Stimulated activated CD8-positive, alpha-beta memory T cell treated with anti-CD3 and anti-CD28 coated beads, Interleukin-12 subunit alpha, Interleukin-12 subunit beta, amount 100 ng/mL, for 1 hour (primary cell): ENCODE measurements at regions not wholly inside any gene's neighbourhood (a gene's known extent, or its start where the extent isn't known, plus 50 kb on each side); places are given as distances from the start of the nearest gene placed in this dataset.

Source experiments
- DNase-seq: peaks from one replicate; pipeline ENCODE4 v3.0.0-alpha.2; 2020; ENCODE audit warnings: low read depth

DNA sequence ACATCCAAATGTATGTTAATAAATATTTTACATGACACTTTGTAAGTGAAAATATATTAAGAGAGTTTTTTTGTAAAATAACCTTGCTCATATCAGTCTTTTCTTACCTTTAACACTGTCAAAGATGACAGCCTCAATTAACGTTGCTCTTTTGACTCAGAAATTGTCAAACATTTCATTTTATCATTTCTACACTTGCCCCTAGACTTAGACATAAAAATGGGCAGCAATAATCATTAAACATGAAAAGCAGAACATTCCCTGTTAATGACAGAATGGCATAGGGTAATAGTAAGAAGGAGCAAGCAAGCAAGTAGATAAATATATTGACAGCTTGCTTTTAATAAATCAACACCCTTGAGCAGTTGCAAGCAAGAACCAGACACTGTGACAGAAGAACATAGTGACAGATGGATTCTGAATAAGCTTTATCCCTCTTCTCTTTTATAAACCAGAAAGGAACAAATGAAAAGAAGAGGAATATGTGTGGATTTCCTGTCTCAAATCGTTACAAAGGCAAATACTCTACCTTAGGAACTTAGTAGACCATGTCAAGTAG is 796.0 kb upstream of the CHD1 start:
- no peak for DNase-seq

DNA sequence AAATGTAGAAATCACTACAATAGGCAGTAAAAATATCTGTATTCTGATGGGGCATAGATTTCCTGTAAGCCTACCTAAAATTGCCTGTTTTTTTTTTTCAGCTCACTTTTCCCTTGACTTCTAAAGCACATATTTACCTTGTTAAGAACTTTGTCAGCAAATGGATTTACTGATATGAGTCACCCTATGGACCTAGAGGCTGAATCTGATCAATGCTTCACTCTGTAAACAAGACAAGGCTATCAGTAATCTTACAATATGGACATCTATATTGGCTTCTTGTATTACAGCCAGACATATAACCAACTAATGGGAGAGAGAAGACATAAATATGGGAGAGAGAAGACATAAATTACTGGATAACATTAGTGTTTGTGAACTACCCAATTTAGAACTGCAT is 792.7 kb upstream of the CHD1 start:
- no peak for DNase-seq

DNA sequence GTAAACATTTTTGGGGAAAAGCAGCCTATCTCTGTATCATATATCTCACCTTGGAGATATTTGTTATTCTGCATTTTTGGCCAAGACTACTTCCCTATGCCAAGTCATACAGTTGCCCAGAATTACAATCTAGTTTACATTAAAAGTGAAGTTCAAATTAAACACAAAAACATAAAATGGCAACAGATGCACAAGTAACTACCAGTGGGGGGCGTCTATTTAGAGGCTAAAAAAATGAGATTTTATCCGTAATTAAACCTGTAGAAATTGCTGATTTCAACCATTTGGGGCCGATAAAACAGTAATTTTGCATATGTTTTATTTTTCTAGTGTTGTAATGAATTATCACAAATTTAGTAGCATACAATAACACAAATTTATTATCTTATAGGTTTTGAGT is 787.1 kb upstream of the CHD1 start:
- no peak for DNase-seq

DNA sequence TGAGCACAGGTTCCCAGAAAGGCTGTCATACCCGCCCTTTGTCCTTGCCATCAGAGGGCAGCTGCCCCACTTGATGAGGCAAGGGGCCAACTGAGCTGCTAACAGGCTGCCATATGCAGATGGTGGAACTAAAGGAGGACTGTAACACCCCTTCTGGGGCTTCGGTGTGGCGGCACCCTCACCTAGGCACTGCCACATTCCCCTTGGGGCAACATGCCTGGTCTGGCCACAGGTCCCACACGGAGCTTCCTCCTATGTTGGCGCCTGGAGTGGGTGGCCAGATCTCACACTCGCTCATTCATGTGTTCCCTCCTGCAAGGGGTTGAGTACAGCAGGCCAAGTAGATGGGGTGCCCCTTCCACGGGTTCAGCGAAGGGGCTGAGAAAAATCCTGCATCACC is 777.4 kb upstream of the CHD1 start:
- DNase-seq = no peak

DNA sequence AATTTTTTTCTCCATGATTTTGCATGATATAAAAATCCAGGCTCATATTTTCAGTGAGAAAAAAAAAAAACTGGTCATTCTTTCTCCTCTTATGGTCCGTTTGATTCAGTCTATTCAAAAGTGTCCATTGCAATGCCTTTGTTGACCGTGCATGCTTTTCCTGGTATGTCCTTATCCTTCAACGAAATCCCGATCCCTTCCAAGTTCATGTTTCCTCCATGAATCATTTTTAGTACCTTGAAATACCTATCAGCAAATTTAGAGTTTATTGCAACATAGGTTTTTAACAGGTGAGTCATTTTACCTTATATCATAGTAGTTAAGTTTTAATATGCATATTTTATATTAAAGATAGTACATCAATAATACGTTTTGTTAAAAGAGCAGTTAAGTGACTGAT is 773.8 kb upstream of the CHD1 start:
- DNase-seq = no peak

DNA sequence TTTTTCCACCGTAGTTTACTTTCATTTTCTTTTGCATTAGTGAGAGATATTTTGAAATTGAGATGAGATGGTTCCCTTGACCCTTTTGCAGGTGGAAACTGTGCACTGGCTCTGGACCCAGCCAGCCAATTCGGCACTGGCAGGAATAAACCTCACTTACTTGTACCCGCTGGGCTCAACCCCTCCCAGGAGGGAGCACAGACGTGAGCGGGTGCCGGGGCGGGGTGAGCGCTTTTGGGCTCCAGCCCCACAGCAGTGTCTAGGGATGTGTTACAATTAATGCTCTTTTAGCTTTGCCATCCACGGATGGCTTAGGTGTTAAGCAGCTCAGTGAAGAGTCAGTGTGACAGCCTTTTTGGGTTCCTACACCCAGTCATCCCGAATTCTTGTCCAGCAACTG is 766.1 kb upstream of the CHD1 start:
- DNase-seq = no peak

DNA sequence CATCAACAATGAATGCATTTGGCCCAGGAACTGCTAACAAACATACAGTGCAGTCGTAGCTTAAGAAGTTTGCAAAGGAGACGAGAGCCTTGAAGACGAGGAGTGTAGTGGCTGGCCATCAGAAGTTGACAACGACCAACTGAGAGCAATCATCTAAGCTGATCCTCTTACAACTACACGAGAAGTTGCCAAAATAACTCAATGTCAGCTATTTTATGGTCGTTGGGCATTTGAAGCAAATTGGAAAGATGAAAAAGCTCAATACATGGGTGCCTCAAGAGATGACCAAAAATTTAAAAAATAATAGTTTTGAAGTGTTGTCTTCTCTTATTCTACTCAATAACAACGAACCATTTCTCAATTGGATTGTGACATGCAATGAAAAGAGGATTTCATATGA is 757.7 kb upstream of the CHD1 start:
- no peak for DNase-seq

DNA sequence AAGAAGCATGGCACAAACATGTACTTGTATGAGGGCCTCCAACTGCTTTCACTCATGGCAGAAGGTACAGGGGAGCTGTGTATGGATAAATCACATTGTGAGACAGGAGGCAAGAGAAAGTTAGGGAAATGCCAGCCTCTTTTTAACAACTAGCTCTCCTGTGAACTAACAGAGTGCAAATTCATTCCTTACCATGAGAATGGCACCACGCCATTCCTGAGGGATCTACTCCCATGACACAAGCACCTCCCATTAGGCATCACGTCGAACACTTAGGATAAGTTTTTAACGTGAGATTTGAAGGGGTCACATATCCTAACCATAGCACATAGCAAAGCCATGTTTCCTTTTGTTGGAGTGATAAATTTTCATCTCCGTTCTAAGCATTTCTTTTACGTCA is 747.2 kb upstream of the CHD1 start:
- no peak for DNase-seq

DNA sequence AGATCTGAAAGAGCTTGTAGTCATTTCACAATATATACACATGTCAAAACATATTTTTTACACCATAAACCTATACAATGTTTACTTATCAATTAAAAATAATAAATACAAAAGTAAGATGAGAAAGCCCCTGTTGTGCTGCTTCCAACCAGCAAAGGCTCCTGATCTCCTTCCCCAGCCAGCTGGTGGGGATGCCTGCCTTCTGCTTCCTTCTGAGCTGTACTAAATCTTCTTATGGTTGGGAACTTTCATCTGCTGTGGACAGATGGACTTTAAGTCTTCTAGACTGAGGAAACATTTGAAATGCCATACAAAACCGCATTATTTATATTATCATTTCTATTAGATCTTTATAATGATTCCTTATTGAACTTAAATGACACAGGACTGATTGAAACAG is 745.3 kb upstream of the CHD1 start:
- no peak for DNase-seq

DNA sequence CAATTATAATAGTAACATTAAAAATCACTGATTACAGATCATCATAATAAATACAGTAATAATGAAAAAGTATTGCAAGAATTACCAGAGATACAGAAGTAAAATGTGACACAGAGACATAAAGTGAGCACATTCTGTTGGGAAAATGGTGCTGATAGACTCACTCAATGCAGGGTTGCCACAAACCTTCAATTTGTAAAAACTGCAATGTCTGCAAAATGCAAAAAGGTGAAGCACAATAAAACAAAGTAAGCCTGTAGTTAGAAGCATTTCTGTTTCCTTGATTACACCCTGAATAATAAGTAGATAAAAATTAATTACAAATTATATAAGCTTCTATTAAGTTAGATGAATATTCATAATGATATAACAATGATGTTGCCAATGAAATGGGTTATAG is 736.2 kb upstream of the CHD1 start:
- no peak for DNase-seq

DNA sequence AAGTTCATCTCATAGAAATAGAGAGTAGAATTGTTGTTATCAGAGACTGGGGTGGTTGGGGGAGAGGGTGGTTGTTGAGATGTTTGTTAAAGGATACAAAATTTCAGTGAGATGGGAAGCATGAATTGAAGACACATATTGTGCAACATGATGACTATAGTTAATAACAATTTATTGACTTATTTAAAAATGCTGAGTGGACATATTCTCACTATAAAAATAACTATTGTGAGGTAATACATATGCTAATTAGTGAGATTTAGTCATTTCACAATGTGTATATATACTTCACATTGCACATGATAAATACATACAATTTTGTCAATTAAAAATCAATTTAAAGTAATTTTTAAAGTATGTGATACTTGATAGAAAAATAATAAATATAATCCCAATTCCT is 722.5 kb upstream of the CHD1 start:
- no peak for DNase-seq

DNA sequence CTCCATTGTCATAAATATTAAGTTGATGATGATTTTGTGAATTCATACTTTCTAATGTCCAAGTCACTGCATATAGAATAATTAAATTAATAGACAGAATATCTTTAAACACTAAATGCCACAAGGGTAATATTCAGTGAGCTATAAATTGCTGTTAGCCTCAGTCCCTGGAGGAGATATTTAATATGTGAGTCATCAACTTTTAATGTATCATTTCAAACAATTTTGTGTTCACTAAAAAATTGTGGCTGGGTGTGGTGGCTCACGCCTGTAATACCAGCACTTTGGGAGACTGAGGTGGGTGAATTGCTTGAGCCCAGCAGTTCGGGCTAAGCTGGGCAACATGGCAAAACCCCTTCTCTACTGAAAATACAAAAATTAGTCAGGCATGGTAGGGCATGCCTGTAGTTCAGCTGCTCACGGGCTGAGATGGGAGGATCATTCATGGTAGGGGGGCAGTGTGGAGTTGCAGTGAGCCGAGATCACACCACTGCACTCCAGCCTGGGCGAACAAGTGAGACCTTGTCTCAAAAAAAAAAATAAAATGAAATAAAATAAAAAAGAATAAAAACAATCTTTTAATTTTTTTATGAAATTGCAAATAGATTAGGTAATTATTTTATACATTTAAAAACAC is 717.3 kb upstream of the CHD1 start:
- DNase-seq = no peak

DNA sequence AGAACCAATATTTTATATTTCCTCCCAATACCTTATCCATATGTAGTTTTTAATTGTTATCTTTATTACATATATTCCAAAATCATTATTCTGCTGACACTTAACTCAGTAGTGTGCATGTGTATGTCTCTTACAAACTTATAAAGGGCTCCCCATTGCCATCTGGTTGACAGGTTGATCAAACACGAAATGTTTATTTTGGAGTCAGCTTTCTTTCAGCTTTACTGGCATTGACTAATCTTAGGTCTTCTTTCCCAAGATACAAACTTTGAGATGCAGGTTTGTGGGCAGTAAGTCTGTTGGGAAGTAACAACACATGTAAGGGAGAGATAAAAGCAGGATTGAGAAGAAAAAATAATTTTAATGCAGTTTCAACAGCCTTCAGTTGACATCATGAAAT is 716.0 kb upstream of the CHD1 start:
- no peak for DNase-seq

DNA sequence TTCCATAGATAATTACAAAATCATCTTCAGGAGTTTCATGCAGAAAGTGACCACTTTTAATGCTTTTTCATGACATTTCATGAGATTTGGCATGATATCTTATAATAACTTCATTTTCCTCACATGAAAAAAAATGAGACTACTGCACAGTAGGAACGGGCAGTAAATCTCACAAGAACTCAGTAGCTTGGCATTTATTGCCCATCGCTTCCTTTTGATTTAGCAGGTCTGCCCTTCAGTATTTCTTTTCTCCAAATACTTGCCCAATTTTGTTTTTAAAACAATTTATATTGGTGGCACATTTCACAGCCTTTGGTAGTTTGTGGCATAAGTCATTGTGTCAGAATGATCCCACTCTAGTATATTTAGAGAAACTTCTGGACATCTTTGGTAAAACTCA is 711.8 kb upstream of the CHD1 start:
- no peak for DNase-seq

DNA sequence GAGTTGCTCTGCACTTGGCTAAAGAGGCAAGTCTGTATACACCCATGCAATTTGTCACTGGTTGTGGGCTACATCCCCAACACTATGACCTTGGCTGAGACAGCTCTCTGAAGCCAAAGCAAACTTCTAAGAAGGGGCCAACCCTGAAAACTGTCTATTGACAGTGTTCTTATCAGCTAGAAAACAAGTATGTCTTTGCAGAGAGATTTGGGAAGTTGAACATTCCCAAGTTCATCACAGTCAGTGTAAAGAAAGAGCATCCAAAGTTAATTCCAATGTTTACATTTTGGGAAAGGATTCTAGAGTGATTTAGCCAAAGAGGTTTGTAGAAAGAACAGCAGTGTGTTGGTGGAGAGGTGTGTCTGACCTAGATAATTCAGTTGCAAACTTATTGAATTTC is 711.1 kb upstream of the CHD1 start:
- DNase-seq = no peak

DNA sequence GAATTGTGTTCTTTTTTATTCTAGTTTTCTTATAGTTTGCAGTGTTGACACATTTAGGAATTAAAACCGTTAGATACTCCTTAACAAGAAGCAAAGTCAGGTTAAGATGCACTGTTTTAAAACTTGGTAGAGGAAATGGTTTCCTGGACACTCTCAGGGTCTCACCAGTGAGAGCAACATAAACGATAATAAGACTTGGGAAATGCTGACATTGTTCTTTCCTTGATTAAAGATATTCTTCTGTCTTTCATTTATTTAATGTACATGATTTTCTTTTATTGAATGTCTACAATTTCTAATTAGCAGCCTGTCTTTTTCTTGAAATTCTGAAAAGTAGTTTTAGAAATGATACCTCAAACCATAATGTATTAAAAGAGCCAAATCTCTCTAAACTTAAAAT is 707.9 kb upstream of the CHD1 start:
- DNase-seq = no peak

DNA sequence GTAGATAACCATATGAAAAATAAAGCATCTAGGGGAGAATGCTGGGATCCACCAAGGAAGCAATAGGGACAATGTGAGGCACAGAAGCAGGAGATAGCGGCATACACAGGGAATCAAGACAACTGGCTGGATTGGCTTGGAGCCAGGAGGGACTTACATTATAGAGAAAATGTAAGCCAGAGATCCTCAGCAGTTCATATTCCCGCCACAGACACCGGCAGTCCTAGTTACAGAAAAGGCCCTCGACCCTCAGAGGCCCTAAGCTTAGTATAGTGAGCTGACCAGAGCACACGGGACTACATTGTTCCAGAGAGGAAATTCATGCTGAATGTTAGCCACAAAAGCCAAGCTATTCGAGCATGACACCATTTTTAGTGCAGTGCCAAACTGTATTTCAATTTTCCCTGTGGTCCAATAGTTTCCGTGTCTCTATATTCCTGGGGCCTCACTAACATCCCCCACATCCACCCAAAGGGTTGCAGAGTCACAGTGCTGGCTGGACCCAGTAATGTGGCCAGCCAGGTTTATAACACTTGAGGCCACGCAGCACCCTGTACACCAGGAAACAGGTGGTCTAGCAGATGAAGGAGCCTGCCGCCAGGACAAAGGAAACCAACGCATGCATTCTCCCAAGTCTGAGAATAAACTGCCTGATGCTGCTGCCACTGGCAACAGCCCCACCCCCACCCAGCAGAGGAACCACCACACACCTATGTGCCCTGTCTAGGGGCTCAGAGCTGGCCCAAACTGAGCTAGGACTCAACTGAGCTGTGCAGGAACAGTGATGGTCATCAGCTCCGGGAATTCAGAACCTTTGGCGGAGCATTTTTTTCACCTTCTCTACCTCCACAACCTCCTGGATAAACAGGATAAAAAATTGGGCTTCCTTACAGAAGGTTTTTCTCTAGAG is 693.2 kb upstream of the CHD1 start:
- DNase-seq = no peak

DNA sequence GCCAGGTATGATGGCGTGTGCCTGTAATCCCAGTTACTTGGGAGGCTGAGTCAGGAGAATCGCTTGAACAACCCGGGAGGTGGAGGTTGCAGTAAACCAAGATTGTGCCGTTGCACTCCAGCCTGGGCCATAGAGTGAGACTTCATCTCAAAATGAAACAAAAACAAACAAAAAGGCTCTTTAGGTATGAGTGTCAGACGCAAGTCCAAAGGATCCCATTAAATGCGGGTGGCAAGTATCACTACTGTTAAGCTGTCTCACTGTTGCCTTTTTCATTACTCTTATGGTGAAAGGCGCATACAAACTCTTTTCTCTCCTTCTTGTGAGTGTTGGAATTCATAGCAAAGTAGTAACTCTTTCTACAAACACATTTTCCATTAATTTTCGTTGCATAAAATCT is 688.5 kb upstream of the CHD1 start:
- DNase-seq = no peak

DNA sequence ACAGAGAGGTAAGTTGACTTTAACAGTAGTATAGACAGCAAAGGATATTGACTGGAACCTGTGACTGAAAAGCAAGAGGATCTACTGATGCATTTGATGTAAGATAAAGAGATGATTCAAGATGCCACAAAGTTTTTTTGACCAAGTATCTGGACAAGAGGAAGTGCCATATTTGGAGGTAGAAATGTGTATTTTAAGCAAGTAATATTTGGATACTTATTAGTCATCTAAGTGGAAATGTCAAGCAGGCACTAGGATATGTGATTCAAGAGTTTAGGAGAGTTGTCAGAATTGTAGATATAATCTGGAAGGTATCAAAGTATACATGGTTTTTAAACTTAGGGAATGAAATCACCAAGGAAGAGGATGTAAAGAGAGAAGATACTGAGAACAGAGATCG is 686.1 kb upstream of the CHD1 start:
- DNase-seq = no peak

DNA sequence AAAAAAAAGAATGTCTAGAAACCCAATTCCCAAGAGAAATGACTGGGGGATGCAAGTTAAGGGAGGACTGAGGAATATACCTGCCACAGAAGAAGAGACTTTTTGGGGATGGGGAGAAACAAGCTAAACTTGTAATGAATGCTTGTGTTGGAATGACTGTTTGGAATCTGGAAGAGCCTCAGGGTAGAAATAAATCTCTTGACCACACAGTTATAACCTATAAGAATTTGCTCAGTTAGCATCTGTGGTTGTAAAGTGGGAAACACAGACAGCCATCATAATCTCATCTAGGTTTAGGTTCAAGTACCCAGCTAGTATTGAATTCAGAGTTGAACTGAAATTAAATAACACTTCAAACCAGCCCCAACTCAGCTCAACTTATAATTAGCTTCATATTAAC is 678.3 kb upstream of the CHD1 start:
- no peak for DNase-seq

DNA sequence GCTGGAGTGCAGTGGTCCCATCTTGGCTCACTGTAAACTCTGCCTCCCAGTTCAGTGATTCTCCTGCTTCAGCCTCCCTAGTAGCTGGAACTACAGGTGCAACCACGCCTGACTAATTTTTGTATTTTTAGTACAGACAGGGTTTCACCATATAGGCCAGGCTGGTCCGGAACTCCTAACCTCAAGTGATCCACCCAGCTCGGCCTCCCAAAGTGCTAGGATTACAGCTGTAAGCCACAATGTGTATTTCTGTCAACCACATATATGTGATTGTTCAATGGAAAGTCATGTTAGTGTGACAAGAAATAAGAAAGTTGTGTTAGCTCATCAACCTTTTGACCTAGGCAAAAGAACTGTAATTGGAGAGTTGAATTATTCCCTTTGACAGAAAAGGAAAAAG is 677.1 kb upstream of the CHD1 start:
- no peak for DNase-seq

DNA sequence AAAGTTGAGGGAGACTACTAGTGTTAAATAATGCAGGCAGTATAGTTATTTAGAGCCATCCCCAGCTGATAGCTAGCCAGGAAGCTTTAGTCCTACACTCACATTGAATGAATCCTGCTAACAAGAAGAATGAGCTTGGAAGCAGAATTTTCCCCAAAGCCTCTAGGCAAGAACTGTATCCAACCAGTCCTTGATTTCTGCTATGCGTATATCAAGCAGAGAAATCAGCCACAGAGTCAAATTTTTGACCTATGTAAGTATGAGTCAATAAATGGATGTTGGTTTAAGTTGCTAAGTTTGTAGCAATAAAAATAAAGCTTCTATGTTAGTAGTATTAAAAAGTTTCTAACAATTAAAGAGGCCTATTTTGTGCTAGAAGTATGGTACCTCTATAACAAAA is 672.1 kb upstream of the CHD1 start:
- DNase-seq = no peak

DNA sequence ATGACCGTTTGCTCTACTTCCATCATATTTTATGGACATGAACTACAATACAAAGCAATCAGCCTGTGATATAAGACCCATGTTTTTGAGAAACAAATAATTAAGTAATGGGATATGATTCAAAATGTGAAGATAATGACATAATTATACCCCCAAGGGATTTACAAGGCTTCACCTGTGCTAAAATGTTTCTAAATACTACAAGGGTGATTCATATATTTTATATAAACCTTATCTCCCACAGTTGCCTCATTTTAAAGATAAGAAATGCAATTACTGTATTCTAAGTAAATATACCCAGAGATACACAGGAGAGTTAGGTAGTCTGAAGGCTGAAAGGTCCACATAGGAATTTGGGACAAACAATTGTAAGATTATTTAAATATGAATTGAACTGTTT is 662.0 kb upstream of the CHD1 start:
- no peak for DNase-seq

DNA sequence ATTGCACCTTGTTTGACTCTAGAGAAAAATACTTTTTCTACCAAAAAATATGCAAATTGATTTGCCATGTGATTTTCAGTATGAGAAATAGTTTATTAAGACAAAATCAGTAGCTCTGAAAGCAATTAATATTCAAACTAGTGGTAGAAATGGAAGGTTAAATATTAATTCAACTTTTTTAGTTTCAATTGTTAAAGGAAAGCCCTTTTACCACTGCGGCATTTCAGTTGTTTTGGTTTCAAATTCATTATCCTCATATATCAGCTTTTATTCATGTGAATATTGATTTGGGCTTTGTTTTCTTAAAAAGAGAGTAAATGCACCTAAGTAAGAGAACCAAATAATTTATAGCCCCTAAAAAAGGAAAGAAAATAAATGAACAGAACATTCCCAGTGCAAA is 660.6 kb upstream of the CHD1 start:
- DNase-seq = no peak
